GM23338 (cell line): ENCODE measurements at regions not wholly inside any gene's neighbourhood (a gene's known extent, or its start where the extent isn't known, plus 50 kb on each side); places are given as distances from the start of the nearest gene placed in this dataset.
"Not testable (repeated sequence)": the region's sequence is repeated elsewhere in the genome, so short reads cannot be mapped to it uniquely, and the experiment has no call there.

Experiments
- CTCF ChIP-seq, 2 experiments: fragments of 200-600 bp in 1 of 2; sonication (generic) in 1 of 2; conservative IDR thresholded peaks; 2 replicates each; pipeline versions ENCODE4 v1.5.1 to v1.6.1; 2016 to 2017; ENCODE audit warnings: antibody characterized with exemption in 2 of 2, low read depth in 2 of 2, mild to moderate bottlenecking in 2 of 2, moderate library complexity in 1 of 2
- EZH2 ChIP-seq: fragments of 200-600 bp; sonication (generic); IDR thresholded peaks from one replicate; pipeline ENCODE4 v1.8.0; 2017; ENCODE audit warnings: antibody characterized with exemption, mild to moderate bottlenecking, low read depth; ENCODE audit not compliant: unreplicated experiment
- POLR2AphosphoS5 ChIP-seq: IDR thresholded peaks from 2 replicates; pipeline ENCODE4 v1.6.1; 2016; ENCODE audit warnings: antibody characterized with exemption, low read depth
- ZNF114 ChIP-seq: fragments of 250-450 bp; sonication (Bioruptor Pico); IDR thresholded peaks from 2 replicates; pipeline ENCODE4 v1.5.0; 2020; ENCODE audit warnings: mild to moderate bottlenecking, moderate library complexity
- ZNF331 ChIP-seq: fragments of 250-450 bp; sonication (Bioruptor Pico); IDR thresholded peaks from 2 replicates; pipeline ENCODE4 v1.5.0; 2020; ENCODE audit warnings: low read depth, mild to moderate bottlenecking, moderate library complexity
- TF ChIP-seq, protein P1 (sequence below): IDR thresholded peaks from one replicate; pipeline ENCODE4 v1.6.1; 2018; ENCODE audit warnings: antibody characterized with exemption; ENCODE audit not compliant: unreplicated experiment

DNA sequence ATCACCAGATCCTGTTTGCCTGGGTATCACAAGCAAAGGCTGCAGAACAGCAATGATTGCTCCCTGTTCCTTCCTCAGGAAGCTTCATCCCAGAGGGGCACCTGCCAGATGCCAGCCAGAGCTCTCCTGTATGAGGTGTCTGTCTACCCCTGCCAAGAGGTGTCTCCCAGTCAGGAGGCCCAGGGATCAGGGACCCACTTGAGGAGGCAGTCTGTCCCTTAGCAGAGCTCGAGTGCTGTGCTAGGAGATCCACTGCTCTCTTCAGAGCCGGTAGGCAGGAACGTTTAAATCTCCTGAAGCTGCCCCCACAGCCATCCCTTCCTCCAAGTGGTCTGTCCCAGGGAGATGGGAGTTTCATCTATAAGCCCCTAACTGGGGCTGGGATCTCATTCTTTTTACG lies 294.6 kb downstream of the BCAT1 start:
- not testable (repeated sequence) for TF ChIP-seq CTCF (conservative IDR thresholded peaks at IDR 0.05; ENCODE audit: low read depth in 2 of 2); ZNF331 (CRISPR knock-in tag); EZH2; ZNF114; POLR2AphosphoS5
- TF ChIP-seq, protein P1, sequence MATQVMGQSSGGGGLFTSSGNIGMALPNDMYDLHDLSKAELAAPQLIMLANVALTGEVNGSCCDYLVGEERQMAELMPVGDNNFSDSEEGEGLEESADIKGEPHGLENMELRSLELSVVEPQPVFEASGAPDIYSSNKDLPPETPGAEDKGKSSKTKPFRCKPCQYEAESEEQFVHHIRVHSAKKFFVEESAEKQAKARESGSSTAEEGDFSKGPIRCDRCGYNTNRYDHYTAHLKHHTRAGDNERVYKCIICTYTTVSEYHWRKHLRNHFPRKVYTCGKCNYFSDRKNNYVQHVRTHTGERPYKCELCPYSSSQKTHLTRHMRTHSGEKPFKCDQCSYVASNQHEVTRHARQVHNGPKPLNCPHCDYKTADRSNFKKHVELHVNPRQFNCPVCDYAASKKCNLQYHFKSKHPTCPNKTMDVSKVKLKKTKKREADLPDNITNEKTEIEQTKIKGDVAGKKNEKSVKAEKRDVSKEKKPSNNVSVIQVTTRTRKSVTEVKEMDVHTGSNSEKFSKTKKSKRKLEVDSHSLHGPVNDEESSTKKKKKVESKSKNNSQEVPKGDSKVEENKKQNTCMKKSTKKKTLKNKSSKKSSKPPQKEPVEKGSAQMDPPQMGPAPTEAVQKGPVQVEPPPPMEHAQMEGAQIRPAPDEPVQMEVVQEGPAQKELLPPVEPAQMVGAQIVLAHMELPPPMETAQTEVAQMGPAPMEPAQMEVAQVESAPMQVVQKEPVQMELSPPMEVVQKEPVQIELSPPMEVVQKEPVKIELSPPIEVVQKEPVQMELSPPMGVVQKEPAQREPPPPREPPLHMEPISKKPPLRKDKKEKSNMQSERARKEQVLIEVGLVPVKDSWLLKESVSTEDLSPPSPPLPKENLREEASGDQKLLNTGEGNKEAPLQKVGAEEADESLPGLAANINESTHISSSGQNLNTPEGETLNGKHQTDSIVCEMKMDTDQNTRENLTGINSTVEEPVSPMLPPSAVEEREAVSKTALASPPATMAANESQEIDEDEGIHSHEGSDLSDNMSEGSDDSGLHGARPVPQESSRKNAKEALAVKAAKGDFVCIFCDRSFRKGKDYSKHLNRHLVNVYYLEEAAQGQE: not testable (repeated sequence)
